ENCODE measurements at regions not wholly inside any gene's neighbourhood (a gene's known extent, or its start where the extent isn't known, plus 50 kb on each side); places are given as distances from the start of the nearest gene placed in this dataset.

DNA sequence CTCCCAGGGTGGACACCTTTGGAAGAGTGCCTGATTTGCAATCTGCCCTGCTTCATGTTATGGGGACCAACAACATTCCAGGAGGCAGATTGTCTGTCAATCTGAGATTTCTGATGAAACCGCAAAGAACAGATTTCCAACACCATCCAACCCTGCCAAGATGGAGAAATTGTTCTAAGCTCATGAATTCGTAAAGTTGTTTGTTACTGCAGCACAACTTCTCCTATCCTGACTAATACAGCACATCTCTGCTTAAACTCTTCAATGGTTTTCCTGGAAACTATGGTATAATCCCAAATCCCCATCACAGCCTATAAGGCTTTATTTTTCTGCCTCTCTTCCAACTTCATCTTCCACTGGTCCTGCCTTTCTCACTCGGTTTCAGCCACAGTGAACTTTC, 210.3 kb upstream of the TSHZ3 start:
- ChIA-PET CTCF (no interaction called here), POLR2A (no interaction called here)
- Histone ChIP-seq H3F3A (replicated peaks; ENCODE audit: insufficient read depth) (no peaks in the 10 kb centered on the region), H3K9me3 (no peaks in the 10 kb centered on the region), H3K36me3 (replicated peaks in 1 of 2; ENCODE audit: control insufficient read depth in 1 of 2, insufficient read depth in 2 of 2, low read length in 1 of 2) (no peaks in the 10 kb centered on the region), H3K9ac (no peak overlapping the region), H3K27me3 (ENCODE audit: insufficient read depth) (no peaks in the 10 kb centered on the region), H3K79me2 (ENCODE audit: insufficient read depth) (no peaks in the 10 kb centered on the region), H4K20me1 (ENCODE audit: insufficient read depth) (no peaks in the 10 kb centered on the region), H3K4me1 (ENCODE audit: control insufficient read depth in 1 of 2, insufficient read depth in 2 of 2, low read depth in 1 of 2, low read length in 1 of 2) (no peaks in the 10 kb centered on the region), H3K4me3 (ENCODE audit: low read depth in 2 of 2, low read length in 1 of 2) (no peak overlapping the region), H3K9me2 (no peaks in the 10 kb centered on the region), H2AFZ (ENCODE audit: low read depth) (no peak overlapping the region), H3K27ac (ENCODE audit: low read depth in 2 of 2, low read length in 1 of 2) (no peak overlapping the region), H3K4me2 (no peak overlapping the region)
- DNase-seq: no peak
- TF ChIP-seq FOXM1 (IDR thresholded peaks at IDR 0.05; ENCODE audit: low read depth) (no peak), GABPA (IDR thresholded peaks at IDR 0.05; ENCODE audit: low read depth) (no peak), RCOR1 (IDR thresholded peaks at IDR 0.05; ENCODE audit: low read length) (no peak), EZH2phosphoT487 (IDR thresholded peaks at IDR 0.05; ENCODE audit: borderline replicate concordance, low read depth) (no peak), MAX (IDR thresholded peaks at IDR 0.05; ENCODE audit: low read depth) (no peak), CHD2 (IDR thresholded peaks at IDR 0.05; ENCODE audit: low read length, partially characterized antibody) (no peak), RXRA (IDR thresholded peaks at IDR 0.05; ENCODE audit: borderline replicate concordance, low read depth) (no peak), RFX5 (IDR thresholded peaks at IDR 0.05; ENCODE audit: low read length) (no peak), MXI1 (IDR thresholded peaks at IDR 0.05; ENCODE audit: low read depth, low read length) (no peak), REST (IDR thresholded peaks at IDR 0.05; ENCODE audit: low read depth, low read length) (no peak), RAD21 (IDR thresholded peaks at IDR 0.05; ENCODE audit: low read length) (no peak), SMC3 (IDR thresholded peaks at IDR 0.05; ENCODE audit: low read depth, low read length) (no peak), FOXJ3 (CRISPR knock-in tag; IDR thresholded peaks at IDR 0.05) (no peak), POLR2AphosphoS5 (IDR thresholded peaks at IDR 0.05; ENCODE audit: low read depth, low read length) (no peak)
- TF ChIP-seq, protein P1, sequence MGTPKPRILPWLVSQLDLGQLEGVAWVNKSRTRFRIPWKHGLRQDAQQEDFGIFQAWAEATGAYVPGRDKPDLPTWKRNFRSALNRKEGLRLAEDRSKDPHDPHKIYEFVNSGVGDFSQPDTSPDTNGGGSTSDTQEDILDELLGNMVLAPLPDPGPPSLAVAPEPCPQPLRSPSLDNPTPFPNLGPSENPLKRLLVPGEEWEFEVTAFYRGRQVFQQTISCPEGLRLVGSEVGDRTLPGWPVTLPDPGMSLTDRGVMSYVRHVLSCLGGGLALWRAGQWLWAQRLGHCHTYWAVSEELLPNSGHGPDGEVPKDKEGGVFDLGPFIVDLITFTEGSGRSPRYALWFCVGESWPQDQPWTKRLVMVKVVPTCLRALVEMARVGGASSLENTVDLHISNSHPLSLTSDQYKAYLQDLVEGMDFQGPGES (IDR thresholded peaks at IDR 0.05; ENCODE audit: low read depth, low read length): no peak
- 36% methylated on average over 3 of the region's 3 CpGs for WGBS (ENCODE audit: low lambda C conversion rate)

Data from SK-N-SH (cell line).